Thyroid gland (tissue), 4 donors: ENCODE measurements at regions not wholly inside any gene's neighbourhood (a gene's known extent, or its start where the extent isn't known, plus 50 kb on each side); places are given as distances from the start of the nearest gene placed in this dataset.

Experiments used
- CTCF ChIP-seq, 6 experiments: fragments of 200-600 bp in 3 of 6; fragments of 450-650 bp in 3 of 6; sonication (generic) in 3 of 6; IDR thresholded peaks; one replicate each; pipeline ENCODE4 v1.5.1; 2016 to 2019; ENCODE audit warnings: antibody characterized with exemption in 6 of 6, mild to moderate bottlenecking in 2 of 6, inconsistent platforms in 1 of 6, moderate library complexity in 1 of 6
- POLR2A ChIP-seq, 2 donors: fragments of 450-650 bp; IDR thresholded peaks; one replicate each; pipeline ENCODE4 v1.6.1; 2017; ENCODE audit warnings: antibody characterized with exemption in 2 of 2, mild to moderate bottlenecking in 2 of 2, moderate library complexity in 1 of 2

GRCh38 chr14:47746986-47747385 lies 71.6 kb upstream of the MDGA2 start:
- no peak for TF ChIP-seq CTCF (IDR thresholded peaks at IDR 0.05)
- TF ChIP-seq POLR2A (IDR thresholded peaks at IDR 0.05), result no peak
